WERI-Rb-1 (cell line): ENCODE measurements at regions not wholly inside any gene's neighbourhood (a gene's known extent, or its start where the extent isn't known, plus 50 kb on each side); places are given as distances from the start of the nearest gene placed in this dataset.
"Not testable (repeated sequence)": the region's sequence is repeated elsewhere in the genome, so short reads cannot be mapped to it uniquely, and the experiment has no call there.

Experiments
- DNase-seq: peaks from one replicate; pipeline ENCODE4 v3.0.0-alpha.2; 2020
- H3K27ac ChIP-seq: fragments of 250-450 bp; sonication (Bioruptor Pico); 2 replicates; pipeline ENCODE4 v1.5.1; 2020; ENCODE audit warnings: mild to moderate bottlenecking, moderate library complexity
- H3K27me3 ChIP-seq: fragments of 250-450 bp; sonication (Bioruptor Pico); 2 replicates; pipeline ENCODE4 v1.5.1; 2021; ENCODE audit warnings: mild to moderate bottlenecking, low read depth, moderate library complexity; ENCODE audit not compliant: insufficient read depth, severe bottlenecking
- H3K36me3 ChIP-seq: fragments of 250-450 bp; sonication (Bioruptor Pico); 2 replicates; pipeline ENCODE4 v1.5.1; 2020; ENCODE audit warnings: mild to moderate bottlenecking, moderate library complexity
- H3K4me3 ChIP-seq: 2 replicates; pipeline ENCODE4 v1.5.1; 2011; ENCODE audit warnings: low read depth, mild to moderate bottlenecking, control low read depth, low read length
- H3K9me3 ChIP-seq: fragments of 250-450 bp; sonication (Bioruptor Pico); 2 replicates; pipeline ENCODE4 v1.5.1; 2021; ENCODE audit warnings: mild to moderate bottlenecking, moderate library complexity; ENCODE audit not compliant: severe bottlenecking
- CTCF ChIP-seq: IDR thresholded peaks from 2 replicates; pipeline ENCODE4 v1.5.1; 2011; ENCODE audit warnings: low read depth, mild to moderate bottlenecking, control low read depth, inconsistent platforms, low read length

- no peak for TF ChIP-seq CTCF
- no peak for DNase-seq
- Histone ChIP-seq H3K9me3 (no peaks in the 10 kb centered on the region), H3K27ac (no peak overlapping the region), H3K36me3 (no peaks in the 10 kb centered on the region), H3K4me3 (no peak overlapping the region), H3K27me3 (no peaks in the 10 kb centered on the region)
Observed at GRCh38 chr2:53610260-53610659, 157.3 kb upstream of the CHAC2 start.

GRCh38 chr2:53609551-53609950, 158.1 kb upstream of the CHAC2 start:
- Histone ChIP-seq H3K27ac (no peak overlapping the region), H3K36me3 (no peaks in the 10 kb centered on the region), H3K9me3 (no peaks in the 10 kb centered on the region), H3K27me3 (no peaks in the 10 kb centered on the region), H3K4me3 (no peak overlapping the region)
- TF ChIP-seq CTCF = no peak
- DNase-seq = no peak

GRCh38 chr2:53608293-53608692, 159.3 kb upstream of the CHAC2 start:
- Histone ChIP-seq H3K4me3 (no peak overlapping the region), H3K9me3 (no peaks in the 10 kb centered on the region), H3K27me3 (no peaks in the 10 kb centered on the region), H3K27ac (no peak overlapping the region), H3K36me3 (no peaks in the 10 kb centered on the region)
- no peak for DNase-seq
- no peak for TF ChIP-seq CTCF

GRCh38 chr2:53600815-53601214, 166.8 kb upstream of the CHAC2 start:
- Histone ChIP-seq H3K36me3 (no peaks in the 10 kb centered on the region), H3K27me3 (no peaks in the 10 kb centered on the region), H3K4me3 (no peak overlapping the region), H3K27ac (no peak overlapping the region), H3K9me3 (no peaks in the 10 kb centered on the region)
- DNase-seq = no peak
- TF ChIP-seq CTCF = no peak

GRCh38 chr2:53586733-53587612, 180.6 kb upstream of the CHAC2 start:
- not testable (repeated sequence) for H3K4me3 ChIP-seq, H3K36me3 ChIP-seq, H3K9me3 ChIP-seq, DNase-seq, H3K27ac ChIP-seq, H3K27me3 ChIP-seq

- Histone ChIP-seq H3K4me3 (no peak overlapping the region), H3K27ac (no peak overlapping the region), H3K9me3 (no peaks in the 10 kb centered on the region), H3K27me3 (no peaks in the 10 kb centered on the region), H3K36me3 (no peaks in the 10 kb centered on the region)
- no peak for DNase-seq
- no peak for TF ChIP-seq CTCF
Observed at GRCh38 chr2:53584986-53585385, 182.6 kb upstream of the CHAC2 start.
